Endothelial cell of umbilical vein (primary cell): ENCODE measurements at regions not wholly inside any gene's neighbourhood (a gene's known extent, or its start where the extent isn't known, plus 50 kb on each side); places are given as distances from the start of the nearest gene placed in this dataset.

Source experiments
- BruUV-seq: library from RNA; stranded (reverse); fragments of 400-500 nt; replicated peaks from 2 replicates; lab custom pipeline; 2021; lab: Mats Ljungman, UMichigan
- CTCF ChIA-PET: fragments of 300-600, 350-600 bp; sonication (Branson Sonifier 250); formaldehyde crosslinking; loops from one replicate; lab custom pipeline; 2021; ENCODE audit warnings: antibody characterized with exemption, inconsistent platforms; lab: Charles Lee
- POLR2A ChIA-PET: fragments of 300-600, 350-600 bp; sonication (Branson Sonifier 250); formaldehyde crosslinking; loops from one replicate; lab custom pipeline; 2021; ENCODE audit warnings: antibody characterized with exemption, inconsistent platforms; lab: Charles Lee
- DNase-seq: peaks from one replicate; pipeline ENCODE4 v3.0.0-alpha.2; 2011; ENCODE audit warnings: low read depth, low spot score
- FAIRE-seq: peaks from 2 replicates; lab custom pipeline; 2011; peaks lifted over from hg19 to GRCh38; lab: Jason Lieb, UNC
- H2AFZ ChIP-seq: 2 replicates; pipeline ENCODE4 v1.6.0; 2012; ENCODE audit warnings: low read depth, low read length, control low read depth, inconsistent platforms
- H3K27ac ChIP-seq: 2 replicates; pipeline ENCODE4 v1.5.1; 2011; ENCODE audit warnings: low read depth, mild to moderate bottlenecking, control low read depth, low read length, moderate library complexity; ENCODE audit not compliant: insufficient read depth
- H3K27me3 ChIP-seq, 2 experiments: 2 replicates each; pipeline versions ENCODE4 v1.6.0 to v1.6.1; 2011; ENCODE audit warnings: low read length in 2 of 2, mixed read lengths in 1 of 2; ENCODE audit not compliant: control insufficient read depth in 2 of 2, insufficient read depth in 2 of 2
- H3K36me3 ChIP-seq, 2 experiments: 2 replicates in 1 of 2; 3 replicates in 1 of 2; pipeline ENCODE4 v1.5.1; 2011; ENCODE audit warnings: low read length in 2 of 2, mild to moderate bottlenecking in 1 of 2, moderate library complexity in 1 of 2; ENCODE audit not compliant: control insufficient read depth in 2 of 2, insufficient read depth in 2 of 2; ENCODE audit errors: extremely low read depth in 1 of 2
- H3K4me1 ChIP-seq: 3 replicates; pipeline ENCODE4 v1.5.1; 2011; ENCODE audit warnings: mild to moderate bottlenecking, low read length; ENCODE audit not compliant: control insufficient read depth, insufficient read depth; ENCODE audit errors: extremely low read depth
- H3K4me2 ChIP-seq: 2 replicates; pipeline ENCODE4 v1.6.1; 2011; ENCODE audit warnings: low read length, control low read depth, mixed read lengths; ENCODE audit not compliant: insufficient read depth
- H3K4me3 ChIP-seq, 3 experiments: fragments of 200-600 bp in 1 of 3; sonication (generic), shearing (Covaris generic) in 1 of 3; replicated peaks in 1 of 3; 2 replicates each; pipeline ENCODE4 v1.5.1; 2011 to 2016; ENCODE audit warnings: control low read depth in 3 of 3, low read length in 3 of 3, mild to moderate bottlenecking in 2 of 3, inconsistent platforms in 1 of 3, low read depth in 1 of 3, moderate library complexity in 1 of 3; ENCODE audit not compliant: insufficient read depth in 1 of 3
- H3K79me2 ChIP-seq: 2 replicates; pipeline ENCODE4 v1.6.0; 2012; ENCODE audit warnings: low read length, inconsistent platforms; ENCODE audit not compliant: control insufficient read depth, insufficient read depth
- H3K9ac ChIP-seq: replicated peaks from 2 replicates; pipeline ENCODE3; 2011; ENCODE audit warnings: low read length, control low read depth; ENCODE audit not compliant: insufficient read depth; ENCODE audit errors: extremely low read depth
- H3K9me1 ChIP-seq: replicated peaks from 3 replicates; pipeline ENCODE4 v1.6.0; 2011; ENCODE audit warnings: mild to moderate bottlenecking, low read length; ENCODE audit not compliant: control insufficient read depth, insufficient read depth; ENCODE audit errors: extremely low read depth
- H3K9me3 ChIP-seq: replicated peaks from 2 replicates; pipeline ENCODE4 v1.5.1; 2012; ENCODE audit warnings: low read length, inconsistent platforms; ENCODE audit not compliant: control insufficient read depth, insufficient read depth
- H4K20me1 ChIP-seq: replicated peaks from 2 replicates; pipeline ENCODE3; 2011; ENCODE audit warnings: mild to moderate bottlenecking, low read length; ENCODE audit not compliant: control insufficient read depth, insufficient read depth; ENCODE audit errors: extremely low read depth
- EZH2 ChIP-seq: IDR thresholded peaks from 2 replicates; pipeline ENCODE4 v1.6.1; 2012; ENCODE audit warnings: borderline replicate concordance, low read depth, mild to moderate bottlenecking, moderate library complexity, low read length, inconsistent platforms; ENCODE audit not compliant: severe bottlenecking
- FOS ChIP-seq: IDR thresholded peaks from 2 replicates; pipeline ENCODE4 v1.6.1; 2011; ENCODE audit warnings: mild to moderate bottlenecking, low read length, moderate library complexity, borderline replicate concordance; ENCODE audit not compliant: insufficient read depth
- GATA2 ChIP-seq: IDR thresholded peaks from 2 replicates; pipeline ENCODE4 v1.7.0; 2011; ENCODE audit warnings: low read depth, mild to moderate bottlenecking, moderate library complexity, mixed read lengths, low read length; ENCODE audit not compliant: insufficient read length, insufficient read depth
- JUN ChIP-seq: IDR thresholded peaks from 2 replicates; pipeline ENCODE4 v1.6.1; 2011; ENCODE audit warnings: borderline replicate concordance, low read depth; ENCODE audit not compliant: insufficient read length, insufficient read depth
- MYC ChIP-seq: IDR thresholded peaks from one replicate; pipeline ENCODE4 v1.6.1; 2011; ENCODE audit warnings: mild to moderate bottlenecking, low read depth, low read length
- dilution Hi-C: fragments of 300-500 bp; cut with MboI; formaldehyde crosslinking; loops from one replicate; pipeline ENCODE4 v1.15.0; 2019; ENCODE audit warnings: low sequenced_read_pairs; ENCODE audit not compliant: extremely low pct_ligation_motif_present
- intact Hi-C: fragments of 100-400 bp; cut with micrococcal nuclease; formaldehyde crosslinking; loops from one replicate; pipeline ENCODE4 v1.10.0; 2022
- TF ChIP-seq, protein P1 (sequence below): IDR thresholded peaks from 2 replicates; pipeline ENCODE4 v1.6.1; 2011; ENCODE audit not compliant: insufficient read depth, insufficient read length
- TF ChIP-seq, protein P2 (sequence below), 2 donors: IDR thresholded peaks; 1 replicate in 1 of 2; 2 replicates in 1 of 2; pipeline ENCODE4 v1.5.1; 2011; ENCODE audit warnings: low read length in 2 of 2, mild to moderate bottlenecking in 2 of 2, moderate library complexity in 2 of 2, control low read depth in 1 of 2, inconsistent platforms in 1 of 2, low read depth in 1 of 2; ENCODE audit not compliant: insufficient read depth in 1 of 2; ENCODE audit errors: extremely low read depth in 1 of 2

GRCh38 chr11:15825976-15826650 lies 530.2 kb downstream of the SOX6 start:
- POLR2A ChIA-PET: no interaction called here
- no TSS peak for BruUV-seq
- CTCF ChIA-PET: interaction anchor here (1.0 to 1.7 kb wide), 3 partner anchors 12 to 788 kb away, joined by 5 to 18 read pairs (median 7); no protein-coding TSS in a partner anchor
- Histone ChIP-seq H3K4me2 (no peak overlapping the region), H3K79me2 (no peaks in the 10 kb centered on the region), H3K9me3 (no peaks in the 10 kb centered on the region), H2AFZ (no peak overlapping the region), H3K9me1 (no peaks in the 10 kb centered on the region), H3K27me3 (no peaks in the 10 kb centered on the region), H3K27ac (no peak overlapping the region), H3K9ac (no peak overlapping the region), H3K4me1 (peaks cover 18% of the 10 kb centered on the region), H3K36me3 (no peaks in the 10 kb centered on the region), H4K20me1 (no peaks in the 10 kb centered on the region), H3K4me3 (no peak overlapping the region)
- DNase-seq (no peak), FAIRE-seq (no peak)
- dilution Hi-C loops (no loop called here), intact Hi-C loops (no loop called here)
- TF ChIP-seq, protein P1, sequence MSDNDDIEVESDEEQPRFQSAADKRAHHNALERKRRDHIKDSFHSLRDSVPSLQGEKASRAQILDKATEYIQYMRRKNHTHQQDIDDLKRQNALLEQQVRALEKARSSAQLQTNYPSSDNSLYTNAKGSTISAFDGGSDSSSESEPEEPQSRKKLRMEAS: no peak
- TF ChIP-seq FOS (no peak), GATA2 (no peak), EZH2 (no peak), MYC (no peak), JUN (no peak)
- TF ChIP-seq, protein P2, sequence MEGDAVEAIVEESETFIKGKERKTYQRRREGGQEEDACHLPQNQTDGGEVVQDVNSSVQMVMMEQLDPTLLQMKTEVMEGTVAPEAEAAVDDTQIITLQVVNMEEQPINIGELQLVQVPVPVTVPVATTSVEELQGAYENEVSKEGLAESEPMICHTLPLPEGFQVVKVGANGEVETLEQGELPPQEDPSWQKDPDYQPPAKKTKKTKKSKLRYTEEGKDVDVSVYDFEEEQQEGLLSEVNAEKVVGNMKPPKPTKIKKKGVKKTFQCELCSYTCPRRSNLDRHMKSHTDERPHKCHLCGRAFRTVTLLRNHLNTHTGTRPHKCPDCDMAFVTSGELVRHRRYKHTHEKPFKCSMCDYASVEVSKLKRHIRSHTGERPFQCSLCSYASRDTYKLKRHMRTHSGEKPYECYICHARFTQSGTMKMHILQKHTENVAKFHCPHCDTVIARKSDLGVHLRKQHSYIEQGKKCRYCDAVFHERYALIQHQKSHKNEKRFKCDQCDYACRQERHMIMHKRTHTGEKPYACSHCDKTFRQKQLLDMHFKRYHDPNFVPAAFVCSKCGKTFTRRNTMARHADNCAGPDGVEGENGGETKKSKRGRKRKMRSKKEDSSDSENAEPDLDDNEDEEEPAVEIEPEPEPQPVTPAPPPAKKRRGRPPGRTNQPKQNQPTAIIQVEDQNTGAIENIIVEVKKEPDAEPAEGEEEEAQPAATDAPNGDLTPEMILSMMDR (IDR thresholded peaks at IDR 0.05; ENCODE audit: extremely low read depth in 1 of 2, insufficient read depth in 1 of 2, low read depth in 1 of 2, low read length in 2 of 2): no peak
